ENCODE measurements at regions not wholly inside any gene's neighbourhood (a gene's known extent, or its start where the extent isn't known, plus 50 kb on each side); places are given as distances from the start of the nearest gene placed in this dataset.

GRCh38 chr2:34632327-34632726 is 1033.2 kb upstream of the FAM98A start:
- H3K4me3 ChIP-seq (ENCODE audit: low read length) = no peak overlapping the region
- H3F3A ChIP-seq (ENCODE audit: control insufficient read depth, insufficient read depth) = no peaks in the 10 kb centered on the region
- H3K27me3 ChIP-seq (ENCODE audit: control insufficient read depth, low read length) = no peaks in the 10 kb centered on the region
- no peaks in the 10 kb centered on the region for H3K79me2 ChIP-seq (ENCODE audit: control insufficient read depth, low read length)
- H3K9me2 ChIP-seq (replicated peaks; ENCODE audit: control insufficient read depth, low read length) = no peaks in the 10 kb centered on the region; the same call in 1 of the 2 replicates
- H3K9me3 ChIP-seq (ENCODE audit: control insufficient read depth, insufficient read depth, low read length) = no peaks in the 10 kb centered on the region
- H3K27ac ChIP-seq (ENCODE audit: low read depth, low read length) = no peak overlapping the region
- H3K4me2 ChIP-seq (ENCODE audit: low read length) = no peak overlapping the region
- H3K36me3 ChIP-seq (ENCODE audit: control insufficient read depth, low read length) = no peaks in the 10 kb centered on the region
- no peaks in the 10 kb centered on the region for H3K4me1 ChIP-seq (ENCODE audit: control insufficient read depth, low read length)
- no peak for TF ChIP-seq EZH2phosphoT487 (IDR thresholded peaks at IDR 0.05; ENCODE audit: borderline replicate concordance, low read length)
- TF ChIP-seq CTCF (IDR thresholded peaks at IDR 0.05; ENCODE audit: low read depth, low read length, poor library complexity, severe bottlenecking) = no peak
- no peaks in the 10 kb centered on the region for H4K20me1 ChIP-seq (ENCODE audit: control insufficient read depth, insufficient read depth, low read depth, low read length)

- Histone ChIP-seq H3K9me2 (replicated peaks; ENCODE audit: control insufficient read depth, low read length) (no peaks in the 10 kb centered on the region; the same call in 1 of the 2 replicates), H3F3A (ENCODE audit: control insufficient read depth, insufficient read depth) (no peaks in the 10 kb centered on the region), H3K4me2 (ENCODE audit: low read length) (no peak overlapping the region), H3K27ac (ENCODE audit: low read depth, low read length) (no peak overlapping the region), H3K27me3 (ENCODE audit: control insufficient read depth, low read length) (no peaks in the 10 kb centered on the region), H3K36me3 (ENCODE audit: control insufficient read depth, low read length) (no peaks in the 10 kb centered on the region), H4K20me1 (ENCODE audit: control insufficient read depth, insufficient read depth, low read depth, low read length) (no peaks in the 10 kb centered on the region), H3K4me3 (ENCODE audit: low read length) (no peak overlapping the region), H3K9me3 (ENCODE audit: control insufficient read depth, insufficient read depth, low read length) (no peaks in the 10 kb centered on the region), H3K4me1 (ENCODE audit: control insufficient read depth, low read length) (no peaks in the 10 kb centered on the region), H3K79me2 (ENCODE audit: control insufficient read depth, low read length) (no peaks in the 10 kb centered on the region)
- TF ChIP-seq CTCF (IDR thresholded peaks at IDR 0.05; ENCODE audit: low read depth, low read length, poor library complexity, severe bottlenecking) (no peak), EZH2phosphoT487 (IDR thresholded peaks at IDR 0.05; ENCODE audit: borderline replicate concordance, low read length) (no peak)
These were observed 1027.9 kb upstream of the FAM98A start for GRCh38 chr2:34627003-34627402.

DNA sequence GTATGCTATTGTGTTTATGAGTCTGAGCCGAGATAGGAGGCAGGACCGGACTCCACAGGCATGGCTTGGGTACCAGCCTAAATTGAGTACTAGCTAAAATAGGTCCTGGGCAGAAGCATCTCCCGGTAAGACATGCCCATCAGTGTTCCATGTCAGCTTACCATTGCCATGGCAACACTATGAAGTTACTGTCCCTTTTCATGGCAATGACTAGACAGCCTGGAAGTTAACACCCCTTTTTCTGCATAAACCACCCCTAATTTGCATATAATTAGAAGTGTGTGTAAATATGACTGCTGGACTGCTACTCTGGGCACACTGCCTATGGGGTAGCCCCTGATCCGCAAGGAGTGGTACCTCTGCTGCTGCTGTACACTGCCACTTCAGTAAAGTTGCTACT is 1005.1 kb upstream of the FAM98A start:
- Histone ChIP-seq H3K4me3 (ENCODE audit: low read length) (no peak overlapping the region), H3F3A (ENCODE audit: control insufficient read depth, insufficient read depth) (no peaks in the 10 kb centered on the region), H3K9me2 (replicated peaks; ENCODE audit: control insufficient read depth, low read length) (no peaks in the 10 kb centered on the region), H3K36me3 (ENCODE audit: control insufficient read depth, low read length) (no peaks in the 10 kb centered on the region), H3K9me3 (ENCODE audit: control insufficient read depth, insufficient read depth, low read length) (no peaks in the 10 kb centered on the region), H3K79me2 (ENCODE audit: control insufficient read depth, low read length) (no peaks in the 10 kb centered on the region), H3K4me2 (ENCODE audit: low read length) (no peak overlapping the region), H4K20me1 (ENCODE audit: control insufficient read depth, insufficient read depth, low read depth, low read length) (no peaks in the 10 kb centered on the region), H3K27ac (ENCODE audit: low read depth, low read length) (no peak overlapping the region), H3K4me1 (ENCODE audit: control insufficient read depth, low read length) (no peaks in the 10 kb centered on the region), H3K27me3 (ENCODE audit: control insufficient read depth, low read length) (no peaks in the 10 kb centered on the region)
- TF ChIP-seq EZH2phosphoT487 (IDR thresholded peaks at IDR 0.05; ENCODE audit: borderline replicate concordance, low read length) (no peak), CTCF (IDR thresholded peaks at IDR 0.05; ENCODE audit: low read depth, low read length, poor library complexity, severe bottlenecking) (no peak)

- no peaks in the 10 kb centered on the region for H3F3A ChIP-seq (ENCODE audit: control insufficient read depth, insufficient read depth)
- H3K9me2 ChIP-seq (replicated peaks; ENCODE audit: control insufficient read depth, low read length) = no peaks in the 10 kb centered on the region
- no peak overlapping the region for H3K4me3 ChIP-seq (ENCODE audit: low read length)
- no peak overlapping the region for H3K4me2 ChIP-seq (ENCODE audit: low read length)
- no peak overlapping the region for H3K27ac ChIP-seq (ENCODE audit: low read depth, low read length)
- TF ChIP-seq CTCF (IDR thresholded peaks at IDR 0.05; ENCODE audit: low read depth, low read length, poor library complexity, severe bottlenecking) (no peak), EZH2phosphoT487 (IDR thresholded peaks at IDR 0.05; ENCODE audit: borderline replicate concordance, low read length) (no peak)
- no peaks in the 10 kb centered on the region for H3K36me3 ChIP-seq (ENCODE audit: control insufficient read depth, low read length)
- no peaks in the 10 kb centered on the region for H3K27me3 ChIP-seq (ENCODE audit: control insufficient read depth, low read length)
- H3K79me2 ChIP-seq (ENCODE audit: control insufficient read depth, low read length) = no peaks in the 10 kb centered on the region
- no peaks in the 10 kb centered on the region for H3K4me1 ChIP-seq (ENCODE audit: control insufficient read depth, low read length)
- no peaks in the 10 kb centered on the region for H4K20me1 ChIP-seq (ENCODE audit: control insufficient read depth, insufficient read depth, low read depth, low read length)
- no peaks in the 10 kb centered on the region for H3K9me3 ChIP-seq (ENCODE audit: control insufficient read depth, insufficient read depth, low read length)
These were observed 1003.2 kb upstream of the FAM98A start for GRCh38 chr2:34602262-34602661.
